Ovary (tissue), 7 donors: ENCODE measurements at regions not wholly inside any gene's neighbourhood (a gene's known extent, or its start where the extent isn't known, plus 50 kb on each side); places are given as distances from the start of the nearest gene placed in this dataset.
"Not testable (repeated sequence)": the region's sequence is repeated elsewhere in the genome, so short reads cannot be mapped to it uniquely, and the experiment has no call there.

ENCODE experiments used
- DNase-seq, 5 donors: peaks; one replicate each; pipeline ENCODE4 v3.0.0-alpha.2; 2019 to 2020
- H3K27ac ChIP-seq, 2 donors: fragments of 200-600 bp; one replicate each; pipeline versions ENCODE4 v1.5.1 to v1.8.0; 2019 to 2022
- H3K27me3 ChIP-seq: fragments of 200-600 bp; one replicate; pipeline ENCODE4 v1.8.0; 2022
- H3K36me3 ChIP-seq: fragments of 200-600 bp; sonication (generic); one replicate; pipeline ENCODE4 v1.5.1; 2019
- H3K4me1 ChIP-seq: one replicate; pipeline ENCODE4 v1.8.1; 2013; ENCODE audit warnings: mild to moderate bottlenecking, moderate library complexity; ENCODE audit not compliant: insufficient read depth
- H3K4me3 ChIP-seq: fragments of 200-600 bp; sonication (generic); one replicate; pipeline ENCODE4 v1.5.1; 2017
- H3K9me3 ChIP-seq, 2 donors: fragments of 200-600 bp in 1 of 2; sonication (generic) in 1 of 2; one replicate each; pipeline versions ENCODE4 v1.5.1 to v1.8.1; 2013 to 2019; ENCODE audit warnings: mild to moderate bottlenecking in 1 of 2, moderate library complexity in 1 of 2
- EP300 ChIP-seq: sonication (generic); formaldehyde crosslinking; IDR thresholded peaks from one replicate; pipeline ENCODE4 v1.6.1; 2017; ENCODE audit warnings: antibody characterized with exemption
- POLR2A ChIP-seq: fragments of 450-650 bp; IDR thresholded peaks from one replicate; pipeline ENCODE4 v1.6.1; 2017; ENCODE audit warnings: antibody characterized with exemption, mild to moderate bottlenecking, moderate library complexity
- WGBS, 3 donors: extraction: QIAGEN DNeasy Blood & Tissue Kit in 1 of 3; methylation state at CpG; one replicate each; pipeline versions ENCODE4 v1.1.5 to v1.1.7; 2013 to 2017; 5-methylcytosine and 5-hydroxymethylcytosine counted together
- intact Hi-C, 4 donors: fragments of 100-400 bp; cut with DNase I; formaldehyde crosslinking; loops; one replicate each; pipeline versions ENCODE4 v1.11.0 to v1.15.1; 2022 to 2023
- TF ChIP-seq, protein P1 (sequence below), 3 donors: fragments of 450-650 bp in 2 of 3; fragments of 200-600 bp in 1 of 3; IDR thresholded peaks; one replicate each; pipeline versions ENCODE4 v1.5.1 to v1.8.0; 2016 to 2022; ENCODE audit warnings: antibody characterized with exemption in 3 of 3, mild to moderate bottlenecking in 1 of 3
- donor health status: DM: no; HTN: no; CAD: no; lungs with moderate emphysema.
- donor health status: DM: no; HTN: no; CAD: no.
- donor health status: Bipolar disorder and iron deficiency.
- donor health status: DM: no; HTN: no; CAD: no.
- donor health status: DM: yes; HTN: yes; CAD: no.

DNA sequence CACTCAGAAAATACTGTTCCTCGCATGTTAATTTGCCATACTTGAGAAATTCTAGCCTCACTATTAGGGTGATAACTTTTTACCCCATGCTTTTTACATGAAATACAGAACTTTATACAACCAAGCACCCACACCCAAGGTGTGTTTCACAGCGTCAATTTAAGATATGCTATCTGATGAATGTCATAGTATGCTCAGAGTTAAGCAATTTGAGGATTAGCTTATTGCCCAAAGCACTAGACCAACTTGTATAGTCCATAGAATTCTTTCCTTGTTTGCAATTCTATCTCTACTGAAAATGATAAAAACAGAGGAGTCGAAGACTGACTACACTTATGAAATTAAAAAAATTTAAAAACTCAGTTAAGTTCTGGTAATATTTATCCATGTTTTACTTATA, 82.1 kb upstream of the CARMIL1 start:
- Histone ChIP-seq H3K4me1 (peaks cover 8% of the 10 kb centered on the region), H3K27me3 (no peaks in the 10 kb centered on the region), H3K9me3 (no peaks in the 10 kb centered on the region), H3K36me3 (no peaks in the 10 kb centered on the region), H3K4me3 (no peak overlapping the region), H3K27ac (no peak overlapping the region)
- TF ChIP-seq EP300 = no peak
- TF ChIP-seq, protein P1, sequence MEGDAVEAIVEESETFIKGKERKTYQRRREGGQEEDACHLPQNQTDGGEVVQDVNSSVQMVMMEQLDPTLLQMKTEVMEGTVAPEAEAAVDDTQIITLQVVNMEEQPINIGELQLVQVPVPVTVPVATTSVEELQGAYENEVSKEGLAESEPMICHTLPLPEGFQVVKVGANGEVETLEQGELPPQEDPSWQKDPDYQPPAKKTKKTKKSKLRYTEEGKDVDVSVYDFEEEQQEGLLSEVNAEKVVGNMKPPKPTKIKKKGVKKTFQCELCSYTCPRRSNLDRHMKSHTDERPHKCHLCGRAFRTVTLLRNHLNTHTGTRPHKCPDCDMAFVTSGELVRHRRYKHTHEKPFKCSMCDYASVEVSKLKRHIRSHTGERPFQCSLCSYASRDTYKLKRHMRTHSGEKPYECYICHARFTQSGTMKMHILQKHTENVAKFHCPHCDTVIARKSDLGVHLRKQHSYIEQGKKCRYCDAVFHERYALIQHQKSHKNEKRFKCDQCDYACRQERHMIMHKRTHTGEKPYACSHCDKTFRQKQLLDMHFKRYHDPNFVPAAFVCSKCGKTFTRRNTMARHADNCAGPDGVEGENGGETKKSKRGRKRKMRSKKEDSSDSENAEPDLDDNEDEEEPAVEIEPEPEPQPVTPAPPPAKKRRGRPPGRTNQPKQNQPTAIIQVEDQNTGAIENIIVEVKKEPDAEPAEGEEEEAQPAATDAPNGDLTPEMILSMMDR (IDR thresholded peaks at IDR 0.05) = no peak
- no peak for TF ChIP-seq POLR2A
- intact Hi-C loops = loop anchor here in 1 of 4 donors (10.0 kb wide), 1 partner anchor 472 kb away; no protein-coding TSS in a partner anchor
- no peak for DNase-seq
- WGBS, 3 donors = 92 to 93% (median 93%) methylated on average over 3 of the region's 3 CpGs

DNA sequence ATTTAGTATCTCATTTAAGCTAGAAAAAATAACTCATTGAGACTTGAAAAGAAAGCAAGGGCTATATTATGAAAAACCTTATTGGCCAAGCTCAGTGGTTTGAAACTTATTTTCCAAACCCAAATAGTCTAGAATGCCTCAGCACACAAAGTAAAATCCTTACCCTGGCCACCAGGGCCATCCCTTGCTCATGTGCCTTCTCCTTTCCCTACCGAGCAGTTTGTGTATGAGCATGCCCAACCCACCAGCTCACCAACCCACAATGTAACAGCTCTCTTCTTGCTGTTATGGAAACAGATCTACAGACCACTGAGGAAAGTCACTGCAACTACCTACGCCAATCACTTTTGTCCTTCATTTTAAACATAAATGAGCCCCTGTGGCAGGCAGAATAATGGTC, 79.6 kb upstream of the CARMIL1 start:
- Histone ChIP-seq H3K27me3 (no peaks in the 10 kb centered on the region), H3K9me3 (no peaks in the 10 kb centered on the region), H3K4me1 (peaks cover under 1% of the 10 kb centered on the region), H3K4me3 (no peak overlapping the region), H3K36me3 (no peaks in the 10 kb centered on the region), H3K27ac (no peak overlapping the region)
- no peak for DNase-seq
- WGBS, 3 donors = 95 to 100% (median 98%) methylated on average over 2 of the region's 2 CpGs
- intact Hi-C loops = loop anchor here in 1 of 4 donors (10.0 kb wide), 1 partner anchor 475 kb away; no protein-coding TSS in a partner anchor
- no peak for TF ChIP-seq POLR2A
- no peak for TF ChIP-seq EP300
- TF ChIP-seq, protein P1 (IDR thresholded peaks at IDR 0.05) = no peak

DNA sequence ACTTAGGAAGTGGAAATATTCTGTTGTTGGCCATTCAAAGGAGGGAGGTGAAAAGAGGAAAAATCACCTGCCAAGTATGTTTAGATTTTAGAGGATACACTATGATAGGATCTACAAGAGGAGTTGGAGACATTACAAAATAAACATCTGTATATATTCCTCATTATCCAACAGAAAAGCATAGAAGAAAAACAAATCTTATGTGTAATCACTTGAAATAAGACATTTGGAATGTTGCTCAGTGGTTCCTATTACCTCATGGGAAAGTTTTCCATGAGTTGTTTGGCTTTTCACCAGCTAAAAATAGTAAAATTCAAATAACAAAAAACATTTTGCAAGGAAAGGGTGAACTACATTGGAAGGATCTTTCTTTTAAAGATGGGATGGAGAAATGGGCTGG, 76.7 kb upstream of the CARMIL1 start:
- no peaks in the 10 kb centered on the region for H3K27me3 ChIP-seq
- no peaks in the 10 kb centered on the region for H3K36me3 ChIP-seq
- H3K4me1 ChIP-seq = no peaks in the 10 kb centered on the region
- H3K9me3 ChIP-seq = no peaks in the 10 kb centered on the region
- intact Hi-C loops = no loop called here
- no peak for DNase-seq
- no peak overlapping the region for H3K4me3 ChIP-seq
- no peak overlapping the region for H3K27ac ChIP-seq
- no peak for TF ChIP-seq EP300
- TF ChIP-seq, protein P1 (IDR thresholded peaks at IDR 0.05) = no peak
- TF ChIP-seq POLR2A = no peak

DNA sequence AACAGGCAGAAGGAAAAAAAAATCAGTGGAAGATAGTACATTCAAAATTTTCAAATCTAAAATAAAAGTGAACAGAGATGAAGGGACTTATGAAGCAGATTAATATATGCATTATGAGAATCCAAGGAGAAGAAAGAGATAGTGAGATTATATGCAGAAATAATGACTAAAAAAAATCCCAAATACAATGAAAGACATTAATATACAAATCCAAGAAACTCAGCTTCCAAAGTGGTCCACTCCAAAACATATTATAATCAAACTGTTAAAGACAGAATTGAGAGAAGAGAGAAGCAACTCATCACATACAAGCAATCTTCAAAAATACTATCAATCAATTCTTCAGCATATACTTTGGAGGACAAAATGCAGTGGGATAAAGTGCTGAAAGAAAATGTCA, 73.5 kb upstream of the CARMIL1 start:
- TF ChIP-seq POLR2A (no peak), EP300 (no peak)
- TF ChIP-seq, protein P1 (IDR thresholded peaks at IDR 0.05) = no peak
- no peaks in the 10 kb centered on the region for H3K9me3 ChIP-seq
- no peak overlapping the region for H3K27ac ChIP-seq
- no peaks in the 10 kb centered on the region for H3K27me3 ChIP-seq
- H3K4me3 ChIP-seq = no peak overlapping the region
- intact Hi-C loops = no loop called here
- no peak for DNase-seq
- H3K36me3 ChIP-seq = no peaks in the 10 kb centered on the region
- no peaks in the 10 kb centered on the region for H3K4me1 ChIP-seq

DNA sequence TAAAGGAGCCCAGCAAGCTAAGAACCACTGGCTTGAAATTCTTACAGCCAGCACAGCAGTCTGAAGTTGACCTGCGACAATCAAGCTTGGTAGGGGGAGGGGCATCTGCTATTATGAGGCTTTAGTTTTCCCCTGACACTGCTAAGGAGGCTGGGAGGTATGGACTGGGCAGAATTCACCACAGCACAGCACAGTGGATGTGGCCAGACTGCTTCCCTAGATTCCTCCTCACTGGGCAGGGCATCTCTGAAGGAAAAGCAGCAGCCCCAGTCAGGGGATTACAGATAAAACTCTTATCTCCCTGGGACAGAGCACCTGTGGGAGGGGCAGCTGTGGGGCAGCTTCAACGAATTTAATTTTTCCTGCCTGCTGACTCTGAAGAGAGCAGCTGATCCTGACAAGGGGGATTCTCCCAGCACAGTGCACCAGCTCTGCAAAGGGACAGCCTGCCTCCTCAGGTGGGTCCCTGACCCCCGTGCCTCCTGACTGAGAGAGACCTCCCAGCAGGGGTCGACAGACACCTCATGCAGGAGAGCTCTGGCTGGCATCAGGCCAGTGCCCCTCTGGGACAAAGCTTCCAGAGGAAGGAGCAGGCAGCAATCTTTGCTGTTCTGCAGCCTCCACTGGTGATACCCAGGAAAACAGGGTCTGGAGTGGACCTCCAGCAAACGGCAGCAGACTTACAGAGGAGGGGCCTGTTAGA, 71.6 kb upstream of the CARMIL1 start:
- H3K36me3 ChIP-seq, H3K4me3 ChIP-seq, H3K27me3 ChIP-seq, H3K27ac ChIP-seq, H3K9me3 ChIP-seq, H3K4me1 ChIP-seq, intact Hi-C loops, DNase-seq: not testable (repeated sequence)
- WGBS, 3 donors = 41 to 47% (median 45%) methylated on average over 5 of the region's 5 CpGs
